ENCODE measurements at regions not wholly inside any gene's neighbourhood (a gene's known extent, or its start where the extent isn't known, plus 50 kb on each side); places are given as distances from the start of the nearest gene placed in this dataset.

DNA sequence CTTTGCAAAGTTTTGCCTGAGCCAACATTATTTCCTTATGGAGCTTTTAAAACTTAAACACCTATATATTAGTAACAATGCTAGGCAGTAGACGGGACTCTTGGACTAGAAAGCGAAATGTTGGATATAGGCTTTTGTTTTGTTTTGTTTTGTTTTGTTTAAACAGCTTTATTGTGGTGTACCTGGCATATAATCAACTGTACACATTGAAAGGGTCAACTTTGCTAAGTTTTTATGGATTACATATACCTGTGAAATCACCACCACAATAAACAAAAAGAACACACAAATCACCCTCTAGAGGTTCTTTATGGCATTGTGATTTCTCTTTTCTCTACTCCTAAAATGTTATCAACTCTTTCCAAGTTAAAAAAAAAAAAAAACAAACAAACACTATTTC lies 184.9 kb upstream of the LNX1 start:
- no peak for DNase-seq (ENCODE audit: low read depth in 2 of 2)

- DNase-seq (ENCODE audit: low read depth in 2 of 2), result no peak
Observed at GRCh38 chr4:53775381-53775780, 184.1 kb upstream of the LNX1 start.

GRCh38 chr4:53771326-53771725 lies 180.0 kb upstream of the LNX1 start:
- no peak for DNase-seq (ENCODE audit: low read depth in 2 of 2)

DNA sequence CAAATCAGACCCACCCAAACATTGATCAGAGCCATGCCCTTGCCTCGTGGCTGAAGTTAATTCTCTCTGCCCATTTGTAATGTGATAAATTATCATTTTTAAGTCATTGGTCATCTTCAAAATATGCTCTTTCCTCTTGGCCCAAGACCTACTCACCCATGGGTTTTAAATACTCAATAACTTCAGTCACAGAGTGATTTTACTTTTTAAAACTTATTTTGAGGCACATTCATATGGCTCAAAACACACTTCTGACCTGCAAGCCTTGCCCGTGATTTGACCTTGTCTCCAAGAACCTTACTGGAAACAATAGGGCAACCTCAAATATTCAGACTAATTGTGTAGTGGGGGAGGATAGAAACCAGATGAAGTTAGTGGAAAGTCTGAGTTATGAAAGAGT lies 176.2 kb upstream of the LNX1 start:
- no peak for DNase-seq (ENCODE audit: low read depth in 2 of 2)

GRCh38 chr4:53764761-53765490 lies 173.6 kb upstream of the LNX1 start:
- no peak for DNase-seq (ENCODE audit: low read depth in 2 of 2)

GRCh38 chr4:53763813-53764597 lies 172.7 kb upstream of the LNX1 start:
- no peak for DNase-seq (ENCODE audit: low read depth in 2 of 2)

DNA sequence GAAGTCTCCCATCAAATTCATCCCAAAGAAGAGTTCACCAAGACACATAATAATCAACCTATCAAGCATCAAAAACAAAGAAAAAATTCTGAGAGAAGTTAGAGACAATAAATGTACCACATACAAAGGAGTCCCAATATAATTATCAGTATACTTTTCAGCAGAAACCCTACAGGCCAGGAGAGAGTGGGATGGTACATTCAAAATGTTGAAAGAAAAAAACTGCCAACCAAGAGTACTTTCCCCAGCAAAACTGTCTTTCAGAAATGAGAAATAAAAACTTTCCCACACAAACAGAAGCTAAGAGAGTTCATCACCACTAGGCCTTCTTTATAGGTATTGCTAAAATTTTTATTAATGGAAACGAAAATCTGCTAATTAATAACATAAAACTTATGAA lies 164.4 kb upstream of the LNX1 start:
- DNase-seq (ENCODE audit: low read depth in 2 of 2), result no peak

- no peak for DNase-seq (ENCODE audit: low read depth in 2 of 2)
Observed at GRCh38 chr4:53752124-53752523, 160.8 kb upstream of the LNX1 start.

GRCh38 chr4:53748328-53748772 lies 157.1 kb upstream of the LNX1 start:
- DNase-seq (ENCODE audit: low read depth in 2 of 2), result no peak

DNA sequence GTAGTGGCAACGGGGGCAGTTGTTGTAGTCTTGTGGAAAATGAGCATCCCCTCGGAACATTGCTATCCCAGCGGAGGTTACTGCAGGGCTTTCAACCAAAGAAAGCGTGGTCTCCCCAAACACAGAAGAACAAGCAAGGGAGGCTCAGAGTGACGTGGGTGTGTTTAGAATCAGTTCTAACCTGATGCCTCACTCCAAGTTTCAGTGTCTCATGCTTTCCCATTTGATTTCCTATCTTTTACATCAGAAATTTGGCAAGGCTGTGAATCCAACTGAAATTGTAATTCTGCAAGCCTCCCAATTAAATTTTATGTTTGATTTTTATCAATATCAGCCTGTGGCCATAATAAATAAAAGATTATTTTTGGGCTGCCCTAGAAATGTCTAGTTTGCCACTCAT lies 156.1 kb upstream of the LNX1 start:
- no peak for DNase-seq (ENCODE audit: low read depth in 2 of 2)

- no peak for DNase-seq (ENCODE audit: low read depth in 2 of 2)
Observed at GRCh38 chr4:53744446-53745160, 153.3 kb upstream of the LNX1 start.

DNA sequence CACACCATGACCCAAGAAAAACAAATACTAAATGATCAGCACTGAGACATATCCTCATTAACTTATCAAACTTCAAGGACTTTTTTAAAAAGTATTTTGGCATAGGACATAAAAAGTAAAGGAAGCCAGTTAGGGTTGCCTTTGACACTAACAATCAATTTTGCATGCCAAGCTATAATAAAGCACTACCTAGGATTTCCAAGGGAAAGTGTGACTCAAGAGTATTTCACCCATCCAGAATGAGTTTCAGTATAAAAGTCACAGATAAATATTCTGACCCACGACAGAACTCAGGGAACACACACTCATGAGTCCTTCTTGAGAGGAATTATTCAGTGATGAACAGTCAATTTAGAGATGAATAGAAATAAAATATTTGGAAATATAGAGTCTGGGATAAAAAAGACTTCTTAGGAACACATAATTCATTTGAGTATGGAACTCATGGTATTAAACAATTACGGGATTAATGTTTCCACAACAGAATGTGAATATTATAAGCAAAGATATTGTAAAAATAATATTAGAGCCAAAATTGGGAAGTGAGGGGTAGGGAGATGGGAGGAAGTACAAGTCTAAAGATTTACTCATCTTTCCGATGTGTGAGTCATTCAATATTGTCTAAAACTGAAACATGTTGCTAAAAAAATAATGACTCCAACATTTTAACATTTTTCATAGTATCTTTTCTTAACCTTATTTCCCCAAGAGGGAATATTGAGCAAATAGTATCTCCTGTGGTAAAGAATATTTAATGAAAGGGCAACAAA lies 143.5 kb upstream of the LNX1 start:
- DNase-seq (ENCODE audit: low read depth in 2 of 2), result no peak

GRCh38 chr4:53734182-53734581 lies 142.9 kb upstream of the LNX1 start:
- DNase-seq (ENCODE audit: low read depth in 2 of 2), result no peak

GRCh38 chr4:53732661-53733060 lies 141.4 kb upstream of the LNX1 start:
- no peak for DNase-seq (ENCODE audit: low read depth in 2 of 2)

DNA sequence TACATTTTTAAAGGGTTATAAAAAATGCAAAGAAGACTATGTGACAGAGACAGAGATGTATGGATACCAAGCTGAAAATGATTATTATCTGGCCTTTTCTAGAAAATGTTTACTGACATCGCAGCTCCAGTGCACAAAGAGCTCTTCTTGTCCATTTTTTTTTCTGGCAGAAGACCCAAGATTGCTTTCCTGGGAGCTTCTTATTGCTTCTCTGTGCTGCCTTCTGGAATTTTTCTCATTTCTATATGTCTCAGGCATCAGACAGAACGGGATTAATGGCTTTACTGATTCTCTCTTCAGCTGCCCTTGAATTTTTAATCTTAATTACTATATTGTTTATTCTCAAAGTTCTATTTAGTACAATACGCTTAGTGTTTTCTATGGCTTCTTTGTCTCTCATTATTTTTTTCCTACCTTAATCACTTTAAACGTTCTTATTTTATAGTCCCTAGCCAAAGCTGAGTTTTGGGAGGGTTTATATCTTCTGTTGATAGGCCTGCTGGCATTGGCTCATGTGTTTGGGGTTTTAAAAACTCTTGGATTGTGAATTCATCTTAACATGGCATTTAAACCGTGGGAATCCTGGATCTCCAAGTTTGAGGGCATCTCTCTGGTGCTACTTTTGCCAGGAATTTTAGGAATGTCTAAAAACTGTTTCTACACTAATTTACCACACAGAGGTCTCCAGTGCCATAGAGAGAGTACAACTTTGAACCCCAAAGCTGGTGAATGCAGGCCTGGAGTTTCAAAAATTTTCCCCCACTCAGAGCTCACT lies 138.9 kb upstream of the LNX1 start:
- no peak for DNase-seq (ENCODE audit: low read depth in 2 of 2)

GRCh38 chr4:53722110-53722509 lies 130.8 kb upstream of the LNX1 start:
- no peak for DNase-seq (ENCODE audit: low read depth in 2 of 2)

DNA sequence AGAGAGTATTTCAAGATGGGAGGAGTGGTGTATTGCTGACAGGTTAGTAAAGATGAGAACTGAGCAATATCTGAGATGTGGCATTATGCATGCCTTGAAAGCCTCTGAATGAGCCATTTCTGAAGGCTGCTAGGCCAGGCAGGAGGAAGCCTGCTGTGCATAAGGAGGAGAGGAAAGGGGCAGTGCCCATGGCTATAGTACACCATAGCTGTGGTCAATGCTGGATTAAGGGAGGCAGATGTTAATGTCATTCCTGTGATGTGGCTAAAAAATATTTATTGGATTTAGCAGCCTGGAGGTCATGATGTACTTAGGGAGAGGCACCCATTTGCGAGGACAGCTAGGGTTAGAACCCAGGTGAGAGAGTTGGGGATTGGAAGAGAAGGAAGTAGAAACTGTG lies 130.0 kb upstream of the LNX1 start:
- no peak for DNase-seq (ENCODE audit: low read depth in 2 of 2)

- DNase-seq (ENCODE audit: low read depth in 2 of 2), result no peak
Observed at GRCh38 chr4:53720776-53721175, 129.5 kb upstream of the LNX1 start.

GRCh38 chr4:53717064-53717549 lies 125.8 kb upstream of the LNX1 start:
- no peak for DNase-seq (ENCODE audit: low read depth in 2 of 2)

GRCh38 chr4:53716471-53717063 lies 125.3 kb upstream of the LNX1 start:
- no peak for DNase-seq (ENCODE audit: low read depth in 2 of 2)

DNA sequence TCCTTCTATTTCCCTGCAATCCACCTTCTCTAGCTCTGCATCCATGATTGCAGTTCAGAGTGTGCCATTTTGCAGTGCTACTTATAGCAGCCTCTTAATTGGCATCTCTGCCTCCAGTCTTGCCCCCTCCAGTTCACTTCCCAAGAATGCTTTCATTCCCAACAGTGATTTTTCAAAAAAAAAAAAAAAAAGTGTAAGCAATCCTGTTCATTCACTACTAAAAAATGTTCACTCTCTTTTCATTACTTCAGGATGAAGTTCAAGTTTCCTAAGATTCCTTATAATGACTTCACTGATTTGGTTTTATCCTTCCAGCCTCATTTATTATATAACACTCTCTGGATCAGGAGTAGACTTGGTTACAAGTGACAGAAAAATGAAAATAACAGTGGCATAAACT lies 124.7 kb upstream of the LNX1 start:
- no peak for DNase-seq (ENCODE audit: low read depth in 2 of 2)

Data from activated CD8-positive, alpha-beta memory T cell treated with anti-CD3 and anti-CD28 coated beads for 4 hours (primary cell).